Endothelial cell of umbilical vein (primary cell): ENCODE measurements at regions not wholly inside any gene's neighbourhood (a gene's known extent, or its start where the extent isn't known, plus 50 kb on each side); places are given as distances from the start of the nearest gene placed in this dataset.

ENCODE experiments used
- BruUV-seq: library from RNA; stranded (reverse); fragments of 400-500 nt; replicated peaks from 2 replicates; lab custom pipeline; 2021; lab: Mats Ljungman, UMichigan
- CTCF ChIA-PET: fragments of 300-600, 350-600 bp; sonication (Branson Sonifier 250); formaldehyde crosslinking; loops from one replicate; lab custom pipeline; 2021; ENCODE audit warnings: antibody characterized with exemption, inconsistent platforms; lab: Charles Lee
- POLR2A ChIA-PET: fragments of 300-600, 350-600 bp; sonication (Branson Sonifier 250); formaldehyde crosslinking; loops from one replicate; lab custom pipeline; 2021; ENCODE audit warnings: antibody characterized with exemption, inconsistent platforms; lab: Charles Lee
- DNase-seq: peaks from one replicate; pipeline ENCODE4 v3.0.0-alpha.2; 2011; ENCODE audit warnings: low read depth, low spot score
- FAIRE-seq: peaks from 2 replicates; lab custom pipeline; 2011; peaks lifted over from hg19 to GRCh38; lab: Jason Lieb, UNC
- H2AFZ ChIP-seq: 2 replicates; pipeline ENCODE4 v1.6.0; 2012; ENCODE audit warnings: low read depth, low read length, control low read depth, inconsistent platforms
- H3K27ac ChIP-seq: 2 replicates; pipeline ENCODE4 v1.5.1; 2011; ENCODE audit warnings: low read depth, mild to moderate bottlenecking, control low read depth, low read length, moderate library complexity; ENCODE audit not compliant: insufficient read depth
- H3K27me3 ChIP-seq, 2 experiments: 2 replicates each; pipeline versions ENCODE4 v1.6.0 to v1.6.1; 2011; ENCODE audit warnings: low read length in 2 of 2, mixed read lengths in 1 of 2; ENCODE audit not compliant: control insufficient read depth in 2 of 2, insufficient read depth in 2 of 2
- H3K36me3 ChIP-seq, 2 experiments: 2 replicates in 1 of 2; 3 replicates in 1 of 2; pipeline ENCODE4 v1.5.1; 2011; ENCODE audit warnings: low read length in 2 of 2, mild to moderate bottlenecking in 1 of 2, moderate library complexity in 1 of 2; ENCODE audit not compliant: control insufficient read depth in 2 of 2, insufficient read depth in 2 of 2; ENCODE audit errors: extremely low read depth in 1 of 2
- H3K4me1 ChIP-seq: 3 replicates; pipeline ENCODE4 v1.5.1; 2011; ENCODE audit warnings: mild to moderate bottlenecking, low read length; ENCODE audit not compliant: control insufficient read depth, insufficient read depth; ENCODE audit errors: extremely low read depth
- H3K4me2 ChIP-seq: 2 replicates; pipeline ENCODE4 v1.6.1; 2011; ENCODE audit warnings: low read length, control low read depth, mixed read lengths; ENCODE audit not compliant: insufficient read depth
- H3K4me3 ChIP-seq, 3 experiments: fragments of 200-600 bp in 1 of 3; sonication (generic), shearing (Covaris generic) in 1 of 3; replicated peaks in 1 of 3; 2 replicates each; pipeline ENCODE4 v1.5.1; 2011 to 2016; ENCODE audit warnings: control low read depth in 3 of 3, low read length in 3 of 3, mild to moderate bottlenecking in 2 of 3, inconsistent platforms in 1 of 3, low read depth in 1 of 3, moderate library complexity in 1 of 3; ENCODE audit not compliant: insufficient read depth in 1 of 3
- H3K79me2 ChIP-seq: 2 replicates; pipeline ENCODE4 v1.6.0; 2012; ENCODE audit warnings: low read length, inconsistent platforms; ENCODE audit not compliant: control insufficient read depth, insufficient read depth
- H3K9ac ChIP-seq: replicated peaks from 2 replicates; pipeline ENCODE3; 2011; ENCODE audit warnings: low read length, control low read depth; ENCODE audit not compliant: insufficient read depth; ENCODE audit errors: extremely low read depth
- H3K9me1 ChIP-seq: replicated peaks from 3 replicates; pipeline ENCODE4 v1.6.0; 2011; ENCODE audit warnings: mild to moderate bottlenecking, low read length; ENCODE audit not compliant: control insufficient read depth, insufficient read depth; ENCODE audit errors: extremely low read depth
- H3K9me3 ChIP-seq: replicated peaks from 2 replicates; pipeline ENCODE4 v1.5.1; 2012; ENCODE audit warnings: low read length, inconsistent platforms; ENCODE audit not compliant: control insufficient read depth, insufficient read depth
- H4K20me1 ChIP-seq: replicated peaks from 2 replicates; pipeline ENCODE3; 2011; ENCODE audit warnings: mild to moderate bottlenecking, low read length; ENCODE audit not compliant: control insufficient read depth, insufficient read depth; ENCODE audit errors: extremely low read depth
- EZH2 ChIP-seq: IDR thresholded peaks from 2 replicates; pipeline ENCODE4 v1.6.1; 2012; ENCODE audit warnings: borderline replicate concordance, low read depth, mild to moderate bottlenecking, moderate library complexity, low read length, inconsistent platforms; ENCODE audit not compliant: severe bottlenecking
- FOS ChIP-seq: IDR thresholded peaks from 2 replicates; pipeline ENCODE4 v1.6.1; 2011; ENCODE audit warnings: mild to moderate bottlenecking, low read length, moderate library complexity, borderline replicate concordance; ENCODE audit not compliant: insufficient read depth
- GATA2 ChIP-seq: IDR thresholded peaks from 2 replicates; pipeline ENCODE4 v1.7.0; 2011; ENCODE audit warnings: low read depth, mild to moderate bottlenecking, moderate library complexity, mixed read lengths, low read length; ENCODE audit not compliant: insufficient read length, insufficient read depth
- JUN ChIP-seq: IDR thresholded peaks from 2 replicates; pipeline ENCODE4 v1.6.1; 2011; ENCODE audit warnings: borderline replicate concordance, low read depth; ENCODE audit not compliant: insufficient read length, insufficient read depth
- MYC ChIP-seq: IDR thresholded peaks from one replicate; pipeline ENCODE4 v1.6.1; 2011; ENCODE audit warnings: mild to moderate bottlenecking, low read depth, low read length
- POLR2A ChIP-seq: IDR thresholded peaks from 2 replicates; pipeline ENCODE4 v1.6.1; 2012; ENCODE audit warnings: low read depth, mild to moderate bottlenecking, control low read depth, low read length
- POLR2AphosphoS5 ChIP-seq: IDR thresholded peaks from 2 replicates; pipeline ENCODE4 v1.6.1; 2012; ENCODE audit warnings: low read depth, mild to moderate bottlenecking, control low read depth, low read length, moderate library complexity; ENCODE audit not compliant: insufficient read depth
- dilution Hi-C: fragments of 300-500 bp; cut with MboI; formaldehyde crosslinking; loops from one replicate; pipeline ENCODE4 v1.15.0; 2019; ENCODE audit warnings: low sequenced_read_pairs; ENCODE audit not compliant: extremely low pct_ligation_motif_present
- intact Hi-C: fragments of 100-400 bp; cut with micrococcal nuclease; formaldehyde crosslinking; loops from one replicate; pipeline ENCODE4 v1.10.0; 2022
- TF ChIP-seq, protein P1 (sequence below), 2 donors: IDR thresholded peaks; 1 replicate in 1 of 2; 2 replicates in 1 of 2; pipeline ENCODE4 v1.5.1; 2011; ENCODE audit warnings: low read length in 2 of 2, mild to moderate bottlenecking in 2 of 2, moderate library complexity in 2 of 2, control low read depth in 1 of 2, inconsistent platforms in 1 of 2, low read depth in 1 of 2; ENCODE audit not compliant: insufficient read depth in 1 of 2; ENCODE audit errors: extremely low read depth in 1 of 2
- TF ChIP-seq, protein P2 (sequence below): IDR thresholded peaks from 2 replicates; pipeline ENCODE4 v1.6.1; 2011; ENCODE audit not compliant: insufficient read depth, insufficient read length

DNA sequence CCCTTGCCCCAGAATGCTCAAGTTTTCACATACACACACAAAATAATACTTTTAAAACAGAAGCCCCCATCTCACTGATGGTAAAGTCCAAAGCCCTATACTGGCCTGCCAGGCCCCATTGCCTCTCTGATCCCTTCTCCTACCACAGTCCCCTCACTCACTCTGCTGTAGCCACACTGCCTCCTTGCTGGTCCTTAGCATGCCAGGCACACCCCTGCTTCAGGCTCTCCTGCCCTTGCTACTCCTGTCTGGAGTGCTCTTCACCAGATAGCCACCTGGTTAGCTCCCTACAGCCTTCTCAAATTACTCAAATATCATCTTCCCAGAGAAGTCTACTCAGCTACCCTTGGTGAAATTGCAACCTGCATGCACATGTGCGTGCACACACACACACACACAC, 177.5 kb downstream of the C5orf15 start:
- no peak for FAIRE-seq

More for the DNA sequence above, 177.5 kb downstream of the C5orf15 start:
- Histone ChIP-seq H3K9ac (no peak overlapping the region), H3K79me2 (no peaks in the 10 kb centered on the region), H3K9me1 (no peaks in the 10 kb centered on the region), H4K20me1 (no peaks in the 10 kb centered on the region), H2AFZ (no peak overlapping the region), H3K27me3 (peaks cover 0 to 2% of the 10 kb centered on the region in 2 experiments), H3K4me1 (no peaks in the 10 kb centered on the region), H3K27ac (no peak overlapping the region), H3K4me2 (no peak overlapping the region), H3K4me3 (no peak overlapping the region), H3K36me3 (no peaks in the 10 kb centered on the region), H3K9me3 (no peaks in the 10 kb centered on the region)
- DNase-seq: no peak
- intact Hi-C loops (no loop called here), dilution Hi-C loops (no loop called here)
- TF ChIP-seq FOS (no peak), POLR2A (no peak), POLR2AphosphoS5 (no peak), EZH2 (no peak), GATA2 (no peak), JUN (no peak), MYC (no peak)
- TF ChIP-seq, protein P1, sequence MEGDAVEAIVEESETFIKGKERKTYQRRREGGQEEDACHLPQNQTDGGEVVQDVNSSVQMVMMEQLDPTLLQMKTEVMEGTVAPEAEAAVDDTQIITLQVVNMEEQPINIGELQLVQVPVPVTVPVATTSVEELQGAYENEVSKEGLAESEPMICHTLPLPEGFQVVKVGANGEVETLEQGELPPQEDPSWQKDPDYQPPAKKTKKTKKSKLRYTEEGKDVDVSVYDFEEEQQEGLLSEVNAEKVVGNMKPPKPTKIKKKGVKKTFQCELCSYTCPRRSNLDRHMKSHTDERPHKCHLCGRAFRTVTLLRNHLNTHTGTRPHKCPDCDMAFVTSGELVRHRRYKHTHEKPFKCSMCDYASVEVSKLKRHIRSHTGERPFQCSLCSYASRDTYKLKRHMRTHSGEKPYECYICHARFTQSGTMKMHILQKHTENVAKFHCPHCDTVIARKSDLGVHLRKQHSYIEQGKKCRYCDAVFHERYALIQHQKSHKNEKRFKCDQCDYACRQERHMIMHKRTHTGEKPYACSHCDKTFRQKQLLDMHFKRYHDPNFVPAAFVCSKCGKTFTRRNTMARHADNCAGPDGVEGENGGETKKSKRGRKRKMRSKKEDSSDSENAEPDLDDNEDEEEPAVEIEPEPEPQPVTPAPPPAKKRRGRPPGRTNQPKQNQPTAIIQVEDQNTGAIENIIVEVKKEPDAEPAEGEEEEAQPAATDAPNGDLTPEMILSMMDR (IDR thresholded peaks at IDR 0.05; ENCODE audit: extremely low read depth in 1 of 2, insufficient read depth in 1 of 2, low read depth in 1 of 2, low read length in 2 of 2): no peak
- TF ChIP-seq, protein P2, sequence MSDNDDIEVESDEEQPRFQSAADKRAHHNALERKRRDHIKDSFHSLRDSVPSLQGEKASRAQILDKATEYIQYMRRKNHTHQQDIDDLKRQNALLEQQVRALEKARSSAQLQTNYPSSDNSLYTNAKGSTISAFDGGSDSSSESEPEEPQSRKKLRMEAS: no peak
- ChIA-PET CTCF (no interaction called here), POLR2A (no interaction called here)
- no TSS peak for BruUV-seq
